ENCODE measurements at regions not wholly inside any gene's neighbourhood (a gene's known extent, or its start where the extent isn't known, plus 50 kb on each side); places are given as distances from the start of the nearest gene placed in this dataset.
"Not testable (repeated sequence)": the region's sequence is repeated elsewhere in the genome, so short reads cannot be mapped to it uniquely, and the experiment has no call there.

- CTCF ChIA-PET = interaction anchor here (0.7 kb wide), 1 partner anchor 192 kb away, joined by 3 read pairs; no protein-coding TSS in a partner anchor
- Mint-ChIP-seq H3K9me3 (peaks cover 9% of the 10 kb centered on the region), H3K4me1 (ENCODE audit: low read depth) (no peaks in the 10 kb centered on the region), H3K36me3 (ENCODE audit: low read depth) (no peaks in the 10 kb centered on the region), H3K4me3 (no peak overlapping the region), H3K27ac (no peak overlapping the region), H3K27me3 (no peaks in the 10 kb centered on the region)
- intact Hi-C loops (cut with micrococcal nuclease) = no loop called here
- POLR2A ChIA-PET = no interaction called here
- DNase-seq (no peak), ATAC-seq (no peak)
- no peak for TF ChIP-seq CTCF (IDR thresholded peaks at IDR 0.05)
These were observed 128.4 kb upstream of the PHYHIPL start for GRCh38 chr10:59047957-59048618.

- CTCF ChIA-PET; H3K9me3 Mint-ChIP-seq; intact Hi-C loops (cut with micrococcal nuclease); POLR2A ChIA-PET; H3K36me3 Mint-ChIP-seq (ENCODE audit: low read depth); ATAC-seq; H3K4me1 Mint-ChIP-seq (ENCODE audit: low read depth); DNase-seq; H3K4me3 Mint-ChIP-seq; H3K27me3 Mint-ChIP-seq; H3K27ac Mint-ChIP-seq: not testable (repeated sequence)
These were observed 122.9 kb upstream of the PHYHIPL start for GRCh38 chr10:59053502-59053901.

GRCh38 chr10:59055045-59055444 is 121.4 kb upstream of the PHYHIPL start:
- no peak for ATAC-seq
- no peak for TF ChIP-seq CTCF (IDR thresholded peaks at IDR 0.05)
- Mint-ChIP-seq H3K27me3 (no peaks in the 10 kb centered on the region), H3K36me3 (ENCODE audit: low read depth) (no peaks in the 10 kb centered on the region), H3K9me3 (peaks cover 7% of the 10 kb centered on the region), H3K27ac (no peak overlapping the region), H3K4me3 (no peak overlapping the region), H3K4me1 (ENCODE audit: low read depth) (no peaks in the 10 kb centered on the region)
- intact Hi-C loops (cut with micrococcal nuclease) = no loop called here
- POLR2A ChIA-PET = no interaction called here
- DNase-seq = no peak
- CTCF ChIA-PET = no interaction called here

- Mint-ChIP-seq H3K9me3 (peaks cover 2% of the 10 kb centered on the region), H3K36me3 (ENCODE audit: low read depth) (no peaks in the 10 kb centered on the region), H3K27ac (no peak overlapping the region), H3K27me3 (no peaks in the 10 kb centered on the region), H3K4me1 (ENCODE audit: low read depth) (no peaks in the 10 kb centered on the region), H3K4me3 (no peak overlapping the region)
- intact Hi-C loops (cut with micrococcal nuclease) = no loop called here
- no peak for ATAC-seq
- ChIA-PET POLR2A (no interaction called here), CTCF (no interaction called here)
- TF ChIP-seq CTCF (IDR thresholded peaks at IDR 0.05) = no peak
- no peak for DNase-seq
These were observed 119.1 kb upstream of the PHYHIPL start for GRCh38 chr10:59057345-59057744.

GRCh38 chr10:59060852-59061251 is 115.6 kb upstream of the PHYHIPL start:
- ATAC-seq (no peak), DNase-seq (no peak)
- H3K4me3 Mint-ChIP-seq = no peak overlapping the region
- no peak for TF ChIP-seq CTCF (IDR thresholded peaks at IDR 0.05)
- peaks cover 3% of the 10 kb centered on the region for H3K9me3 Mint-ChIP-seq
- CTCF ChIA-PET = no interaction called here
- H3K27ac Mint-ChIP-seq = no peak overlapping the region
- intact Hi-C loops (cut with micrococcal nuclease) = no loop called here
- POLR2A ChIA-PET = no interaction called here
- no peaks in the 10 kb centered on the region for H3K4me1 Mint-ChIP-seq (ENCODE audit: low read depth)
- no peaks in the 10 kb centered on the region for H3K36me3 Mint-ChIP-seq (ENCODE audit: low read depth)
- peaks cover 2% of the 10 kb centered on the region for H3K27me3 Mint-ChIP-seq

- no peak overlapping the region for H3K4me3 Mint-ChIP-seq
- no peak overlapping the region for H3K27ac Mint-ChIP-seq
- TF ChIP-seq CTCF (IDR thresholded peaks at IDR 0.05) = no peak
- ChIA-PET CTCF (no interaction called here), POLR2A (no interaction called here)
- intact Hi-C loops (cut with micrococcal nuclease) = no loop called here
- no peaks in the 10 kb centered on the region for H3K4me1 Mint-ChIP-seq (ENCODE audit: low read depth)
- DNase-seq (no peak), ATAC-seq (no peak)
- H3K27me3 Mint-ChIP-seq = peaks cover 2% of the 10 kb centered on the region
- H3K36me3 Mint-ChIP-seq (ENCODE audit: low read depth) = no peaks in the 10 kb centered on the region
- peaks cover 3% of the 10 kb centered on the region for H3K9me3 Mint-ChIP-seq
These were observed 113.0 kb upstream of the PHYHIPL start for GRCh38 chr10:59063491-59063890.
